Spleen (tissue), 7 donors: ENCODE measurements at regions not wholly inside any gene's neighbourhood (a gene's known extent, or its start where the extent isn't known, plus 50 kb on each side); places are given as distances from the start of the nearest gene placed in this dataset.

Experiments used
- POLR2A ChIP-seq, 3 donors: fragments of 450-650 bp; IDR thresholded peaks; one replicate each; pipeline ENCODE4 v1.5.1; 2017; ENCODE audit warnings: antibody characterized with exemption in 3 of 3, mild to moderate bottlenecking in 1 of 3
- POLR2AphosphoS5 ChIP-seq, 3 donors: sonication (generic); formaldehyde crosslinking; IDR thresholded peaks; one replicate each; pipeline ENCODE4 v1.5.1; 2017; ENCODE audit warnings: antibody characterized with exemption in 3 of 3
- TF ChIP-seq, protein P1 (sequence below), 11 experiments: fragments of 200-600 bp in 7 of 11; fragments of 450-650 bp in 4 of 11; sonication (generic) in 4 of 11; IDR thresholded peaks in 8 of 11; conservative IDR thresholded peaks in 3 of 11; 1 replicate in 7 of 11; 2 replicates in 4 of 11; pipeline versions ENCODE4 v1.4.0 to v1.8.0; 2016 to 2021; ENCODE audit warnings: antibody characterized with exemption in 11 of 11, inconsistent platforms in 4 of 11, mild to moderate bottlenecking in 1 of 11
- donor health status: DM: no; HTN: no; CAD: no; lungs with moderate emphysema.
- donor health status: DM: no; HTN: no; CAD: no.
- donor health status: DM: no; HTN: no; CAD: no.

DNA sequence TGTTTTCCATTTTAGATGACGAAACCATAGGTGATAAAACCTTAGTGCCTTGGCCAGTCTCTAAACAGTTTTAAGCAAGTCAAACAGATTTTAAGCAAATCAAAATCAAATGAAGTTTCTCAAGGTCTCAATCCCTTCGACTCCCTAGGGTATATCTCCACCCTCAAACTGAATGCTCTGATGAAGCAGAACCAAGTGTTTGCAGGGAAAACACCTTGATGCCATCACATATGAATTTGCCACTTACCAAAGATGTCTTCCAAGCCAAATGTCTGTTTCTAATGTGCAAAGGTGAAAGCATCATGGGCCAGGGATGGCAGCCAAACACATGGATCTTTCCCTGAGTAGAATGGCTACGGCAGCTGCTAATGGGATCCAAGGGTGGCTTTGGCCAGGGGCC, 116.4 kb upstream of the COP1 start:
- TF ChIP-seq, protein P1, sequence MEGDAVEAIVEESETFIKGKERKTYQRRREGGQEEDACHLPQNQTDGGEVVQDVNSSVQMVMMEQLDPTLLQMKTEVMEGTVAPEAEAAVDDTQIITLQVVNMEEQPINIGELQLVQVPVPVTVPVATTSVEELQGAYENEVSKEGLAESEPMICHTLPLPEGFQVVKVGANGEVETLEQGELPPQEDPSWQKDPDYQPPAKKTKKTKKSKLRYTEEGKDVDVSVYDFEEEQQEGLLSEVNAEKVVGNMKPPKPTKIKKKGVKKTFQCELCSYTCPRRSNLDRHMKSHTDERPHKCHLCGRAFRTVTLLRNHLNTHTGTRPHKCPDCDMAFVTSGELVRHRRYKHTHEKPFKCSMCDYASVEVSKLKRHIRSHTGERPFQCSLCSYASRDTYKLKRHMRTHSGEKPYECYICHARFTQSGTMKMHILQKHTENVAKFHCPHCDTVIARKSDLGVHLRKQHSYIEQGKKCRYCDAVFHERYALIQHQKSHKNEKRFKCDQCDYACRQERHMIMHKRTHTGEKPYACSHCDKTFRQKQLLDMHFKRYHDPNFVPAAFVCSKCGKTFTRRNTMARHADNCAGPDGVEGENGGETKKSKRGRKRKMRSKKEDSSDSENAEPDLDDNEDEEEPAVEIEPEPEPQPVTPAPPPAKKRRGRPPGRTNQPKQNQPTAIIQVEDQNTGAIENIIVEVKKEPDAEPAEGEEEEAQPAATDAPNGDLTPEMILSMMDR (IDR thresholded peaks at IDR 0.05 in 8 of 11, conservative IDR thresholded peaks at IDR 0.05 in 3 of 11), result no peak
- TF ChIP-seq POLR2AphosphoS5 (IDR thresholded peaks at IDR 0.05), result no peak
- no peak for TF ChIP-seq POLR2A (IDR thresholded peaks at IDR 0.05)
